ENCODE measurements at regions not wholly inside any gene's neighbourhood (a gene's known extent, or its start where the extent isn't known, plus 50 kb on each side); places are given as distances from the start of the nearest gene placed in this dataset.
A peak's percentile ranks its signal among the peaks of the same experiment; 100 is the strongest.

DNA sequence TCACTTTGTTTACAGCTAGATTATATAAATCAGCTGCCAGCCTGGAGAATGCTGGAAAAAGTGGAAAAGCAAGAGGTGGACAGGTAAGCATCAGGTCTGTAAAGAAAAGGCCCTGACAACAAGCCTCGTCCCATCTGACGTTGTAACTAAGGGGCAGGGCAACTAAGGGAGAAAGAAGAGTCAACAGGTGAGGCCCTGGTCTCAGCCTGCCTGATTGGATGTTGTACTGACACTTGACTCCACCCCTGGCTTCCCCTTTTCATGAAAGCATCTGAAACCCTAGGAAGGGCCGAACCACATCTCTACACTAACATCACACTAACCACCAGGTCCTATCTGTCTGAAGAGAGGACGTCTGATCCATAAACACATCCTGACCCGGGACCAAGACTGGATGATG is 357.6 kb upstream of the CFAP20DC start:
- Mint-ChIP-seq H3K36me3 (ENCODE audit: low read depth) (no peaks in the 10 kb centered on the region), H3K27ac (no peak overlapping the region), H3K4me1 (ENCODE audit: low read depth) (peaks cover 21% of the 10 kb centered on the region), H3K27me3 (ENCODE audit: low read depth) (no peaks in the 10 kb centered on the region), H3K4me3 (no peak overlapping the region), H3K9me3 (no peaks in the 10 kb centered on the region)
- CTCF ChIA-PET: interaction anchor here (0.6 to 0.7 kb wide), 2 partner anchors 17 to 18 kb away, joined by 3 to 4 read pairs; no protein-coding TSS in a partner anchor
- intact Hi-C loops (cut with micrococcal nuclease): no loop called here
- no peak for DNase-seq

DNA sequence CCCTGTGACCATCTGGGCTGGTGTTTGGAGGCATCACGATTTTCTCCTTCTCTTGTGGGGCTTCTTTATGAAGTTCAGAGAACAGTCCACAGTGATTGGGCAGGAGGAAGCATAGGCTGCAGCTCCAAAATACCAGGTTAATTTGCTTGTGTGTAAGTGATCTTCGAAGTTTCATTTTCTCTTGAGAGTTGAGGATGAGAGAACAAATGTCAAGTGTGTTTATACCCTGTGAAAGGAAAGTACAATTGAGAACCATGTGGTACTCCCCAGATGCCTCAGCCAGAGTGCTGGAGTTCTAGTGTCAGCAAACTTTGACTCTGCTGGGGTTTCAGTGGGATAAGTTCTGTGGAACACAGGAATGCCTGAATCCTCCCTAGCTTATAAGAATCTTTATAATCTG is 357.1 kb upstream of the CFAP20DC start:
- CTCF ChIA-PET: interaction anchor here (0.6 kb wide), 1 partner anchor 18 kb away, joined by 3 read pairs; no protein-coding TSS in a partner anchor
- Mint-ChIP-seq H3K4me3 (no peak overlapping the region), H3K36me3 (ENCODE audit: low read depth) (no peaks in the 10 kb centered on the region), H3K9me3 (no peaks in the 10 kb centered on the region), H3K4me1 (ENCODE audit: low read depth) (peaks cover 21% of the 10 kb centered on the region), H3K27ac (no peak overlapping the region), H3K27me3 (ENCODE audit: low read depth) (no peaks in the 10 kb centered on the region)
- intact Hi-C loops (cut with micrococcal nuclease): no loop called here
- peak; percentile 22 for DNase-seq

DNA sequence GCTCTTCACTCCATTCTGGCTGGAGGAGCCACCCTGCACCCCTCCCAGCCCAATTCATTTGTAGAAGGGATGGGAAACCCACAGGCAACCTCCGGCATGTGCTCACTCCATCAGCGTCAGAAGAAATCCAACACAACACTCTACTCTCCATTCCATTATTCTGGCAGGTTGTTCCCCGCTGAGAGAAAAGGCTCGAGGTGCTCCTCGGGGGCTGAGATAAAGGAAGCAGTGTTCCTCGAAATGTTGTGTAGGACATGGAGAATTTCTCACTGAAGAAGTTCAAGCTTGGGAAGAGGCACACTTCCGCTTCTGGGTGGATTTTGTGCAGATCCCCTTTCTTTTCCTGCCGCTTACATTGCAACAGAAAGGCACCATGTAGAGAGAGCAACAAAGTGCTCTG is 355.0 kb upstream of the CFAP20DC start:
- H3K27ac Mint-ChIP-seq: no peak overlapping the region
- CTCF ChIA-PET: interaction anchor here (1.4 to 1.7 kb wide), 2 partner anchors 20 to 143 kb away, joined by 3 to 5 read pairs; no protein-coding TSS in a partner anchor
- H3K4me1 Mint-ChIP-seq (ENCODE audit: low read depth): peaks cover 21% of the 10 kb centered on the region
- intact Hi-C loops (cut with micrococcal nuclease): no loop called here
- no peaks in the 10 kb centered on the region for H3K27me3 Mint-ChIP-seq (ENCODE audit: low read depth)
- H3K36me3 Mint-ChIP-seq (ENCODE audit: low read depth): no peaks in the 10 kb centered on the region
- no peak overlapping the region for H3K4me3 Mint-ChIP-seq
- H3K9me3 Mint-ChIP-seq: no peaks in the 10 kb centered on the region
- no peak for DNase-seq

GRCh38 chr3:59404064-59404463 is 354.2 kb upstream of the CFAP20DC start:
- intact Hi-C loops (cut with micrococcal nuclease): no loop called here
- CTCF ChIA-PET: interaction anchor here (0.7 to 1.7 kb wide), 3 partner anchors 21 to 168 kb away, joined by 3 to 5 read pairs (median 4); no protein-coding TSS in a partner anchor
- H3K4me1 Mint-ChIP-seq (ENCODE audit: low read depth): peaks cover 21% of the 10 kb centered on the region
- H3K4me3 Mint-ChIP-seq: no peak overlapping the region
- H3K27me3 Mint-ChIP-seq (ENCODE audit: low read depth): no peaks in the 10 kb centered on the region
- no peaks in the 10 kb centered on the region for H3K9me3 Mint-ChIP-seq
- no peak for DNase-seq
- H3K27ac Mint-ChIP-seq: no peak overlapping the region
- H3K36me3 Mint-ChIP-seq (ENCODE audit: low read depth): no peaks in the 10 kb centered on the region

DNA sequence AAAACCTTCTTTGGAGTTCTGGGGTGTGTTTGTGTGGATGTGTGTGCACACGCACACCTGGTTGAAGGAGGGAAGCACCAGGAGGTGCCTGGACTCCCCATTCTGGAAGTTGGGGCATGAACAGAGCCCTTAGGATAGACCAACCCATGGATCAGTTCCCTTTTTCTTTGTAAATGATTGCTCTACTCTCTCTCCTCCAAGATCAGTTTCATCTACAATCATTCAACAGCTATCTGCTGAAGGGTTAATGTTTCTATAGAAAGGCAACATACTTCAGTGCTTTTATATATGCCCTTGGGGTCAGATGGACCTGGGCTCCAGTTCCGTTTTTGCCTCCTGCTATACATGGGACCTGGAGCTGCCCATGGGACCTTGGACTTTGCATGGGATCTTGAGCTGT is 352.1 kb upstream of the CFAP20DC start:
- Mint-ChIP-seq H3K36me3 (ENCODE audit: low read depth) (peaks cover 1% of the 10 kb centered on the region), H3K27ac (no peak overlapping the region), H3K27me3 (ENCODE audit: low read depth) (no peaks in the 10 kb centered on the region), H3K4me1 (ENCODE audit: low read depth) (peaks cover 4% of the 10 kb centered on the region), H3K9me3 (peaks cover 3% of the 10 kb centered on the region), H3K4me3 (no peak overlapping the region)
- no peak for DNase-seq
- intact Hi-C loops (cut with micrococcal nuclease): no loop called here
- CTCF ChIA-PET: no interaction called here

DNA sequence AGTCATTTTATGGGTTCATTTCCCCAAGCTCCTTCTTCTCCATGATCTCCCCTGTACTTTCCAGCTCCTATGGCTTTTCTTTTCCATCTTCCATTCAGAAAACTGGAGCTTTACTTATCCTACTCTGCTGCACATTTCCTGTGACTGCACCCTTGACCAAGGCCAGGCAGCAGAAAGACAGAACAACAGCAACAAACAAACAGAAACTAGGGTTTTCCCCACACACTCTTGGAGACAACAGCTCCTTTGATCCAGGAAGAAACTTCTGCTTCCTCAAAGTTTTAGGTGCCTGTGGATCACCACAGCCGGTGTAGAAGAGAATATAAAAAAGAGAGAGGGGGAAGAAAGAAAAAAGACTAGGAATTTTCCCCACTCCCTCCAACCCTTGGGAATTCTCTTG is 342.3 kb upstream of the CFAP20DC start:
- no peaks in the 10 kb centered on the region for H3K36me3 Mint-ChIP-seq (ENCODE audit: low read depth)
- H3K27ac Mint-ChIP-seq: no peak overlapping the region
- peaks cover 29% of the 10 kb centered on the region for H3K4me1 Mint-ChIP-seq (ENCODE audit: low read depth)
- H3K27me3 Mint-ChIP-seq (ENCODE audit: low read depth): no peaks in the 10 kb centered on the region
- intact Hi-C loops (cut with micrococcal nuclease): no loop called here
- H3K9me3 Mint-ChIP-seq: peaks cover 8% of the 10 kb centered on the region
- no peak overlapping the region for H3K4me3 Mint-ChIP-seq
- no peak for DNase-seq
- CTCF ChIA-PET: interaction anchor here (1.2 kb wide), 1 partner anchor 33 kb away, joined by 3 read pairs; no protein-coding TSS in a partner anchor

DNA sequence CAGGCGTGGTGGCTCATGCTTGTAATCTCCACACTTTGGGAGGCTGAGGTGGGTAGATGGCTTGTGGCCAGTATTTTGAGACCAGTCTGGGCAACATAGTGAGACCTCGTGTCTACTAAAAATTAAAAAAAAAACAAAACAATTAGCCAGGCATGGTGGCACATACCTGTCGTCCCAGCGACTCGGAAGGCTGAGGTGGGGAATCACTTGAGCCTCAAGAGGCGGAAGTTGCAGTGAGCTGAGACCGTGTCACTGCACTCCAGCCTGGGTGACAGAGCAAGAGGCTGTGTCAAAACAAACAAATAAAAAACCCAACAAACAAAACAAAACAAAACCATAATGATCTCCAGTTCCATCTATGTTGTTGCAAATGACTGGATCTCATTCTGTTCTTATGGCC is 341.3 kb upstream of the CFAP20DC start:
- Mint-ChIP-seq H3K9me3 (peaks cover 3% of the 10 kb centered on the region), H3K36me3 (ENCODE audit: low read depth) (no peaks in the 10 kb centered on the region), H3K4me1 (ENCODE audit: low read depth) (peaks cover 38% of the 10 kb centered on the region), H3K4me3 (no peak overlapping the region), H3K27me3 (ENCODE audit: low read depth) (no peaks in the 10 kb centered on the region), H3K27ac (no peak overlapping the region)
- no peak for DNase-seq
- CTCF ChIA-PET: interaction anchor here (1.2 kb wide), 1 partner anchor 34 kb away, joined by 3 read pairs; no protein-coding TSS in a partner anchor
- intact Hi-C loops (cut with micrococcal nuclease): no loop called here

DNA sequence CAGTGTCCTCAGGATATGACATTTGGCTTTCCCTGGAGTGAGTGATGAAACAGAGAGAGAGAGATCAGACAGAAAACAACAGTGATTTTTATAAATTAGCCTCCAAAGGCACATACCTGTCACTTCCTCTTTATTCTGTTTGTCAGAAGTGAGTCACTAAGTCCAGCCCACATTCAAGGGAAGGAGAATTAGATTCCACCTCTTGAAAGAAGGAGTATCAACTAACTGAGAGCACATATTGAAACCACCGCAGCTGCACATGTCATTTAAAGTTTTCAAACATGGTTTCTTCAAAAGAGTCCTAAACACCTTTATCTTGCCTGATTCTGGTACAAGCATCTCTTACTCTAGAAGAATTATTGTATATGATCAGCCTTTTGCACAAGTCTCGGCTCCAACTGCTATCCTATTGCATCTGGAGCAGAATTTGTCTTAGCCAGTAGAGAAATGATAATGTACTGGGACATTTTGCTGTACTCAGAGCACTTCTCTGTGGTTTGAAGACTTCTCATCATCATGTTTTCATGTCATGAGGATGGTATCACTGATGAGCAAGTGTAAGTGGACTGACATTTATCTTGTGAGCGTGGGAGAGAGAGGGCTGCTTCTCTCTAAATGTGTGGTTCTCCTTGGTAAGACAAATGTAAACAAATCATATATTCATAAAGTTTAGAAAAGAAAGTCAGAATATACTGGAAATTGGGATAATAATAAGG is 338.9 kb upstream of the CFAP20DC start:
- H3K4me1 Mint-ChIP-seq (ENCODE audit: low read depth): peaks cover 61% of the 10 kb centered on the region
- no peaks in the 10 kb centered on the region for H3K27me3 Mint-ChIP-seq (ENCODE audit: low read depth)
- DNase-seq: peak; percentile 44
- peaks cover 3% of the 10 kb centered on the region for H3K9me3 Mint-ChIP-seq
- intact Hi-C loops (cut with micrococcal nuclease): loop anchor here (1.0 to 10.0 kb wide), 9 partner anchors 76 to 976 kb away; no protein-coding TSS in a partner anchor
- H3K4me3 Mint-ChIP-seq: peak overlapping the region; percentile 59
- H3K36me3 Mint-ChIP-seq (ENCODE audit: low read depth): peaks cover 2% of the 10 kb centered on the region
- CTCF ChIA-PET: interaction anchor here (0.9 to 2.3 kb wide), 4 partner anchors 19 to 37 kb away, joined by 4 to 7 read pairs (median 4); no protein-coding TSS in a partner anchor
- peak overlapping the region; percentile 95 for H3K27ac Mint-ChIP-seq

- no peaks in the 10 kb centered on the region for H3K27me3 Mint-ChIP-seq (ENCODE audit: low read depth)
- CTCF ChIA-PET: interaction anchor here (0.9 to 1.9 kb wide), 4 partner anchors 36 to 182 kb away, joined by 3 to 9 read pairs (median 6); no protein-coding TSS in a partner anchor
- peaks cover 3% of the 10 kb centered on the region for H3K9me3 Mint-ChIP-seq
- peaks cover 70% of the 10 kb centered on the region for H3K4me1 Mint-ChIP-seq (ENCODE audit: low read depth)
- H3K4me3 Mint-ChIP-seq: no peak overlapping the region
- intact Hi-C loops (cut with micrococcal nuclease): loop anchor here (1.0 to 10.0 kb wide), 18 partner anchors 36 to 696 kb away; no protein-coding TSS in a partner anchor
- peak overlapping the region; percentile 63 for H3K27ac Mint-ChIP-seq
- peak; percentile 24 for DNase-seq
- H3K36me3 Mint-ChIP-seq (ENCODE audit: low read depth): peaks cover 2% of the 10 kb centered on the region
Measured at GRCh38 chr3:59386165-59386564, 336.3 kb upstream of the CFAP20DC start.

DNA sequence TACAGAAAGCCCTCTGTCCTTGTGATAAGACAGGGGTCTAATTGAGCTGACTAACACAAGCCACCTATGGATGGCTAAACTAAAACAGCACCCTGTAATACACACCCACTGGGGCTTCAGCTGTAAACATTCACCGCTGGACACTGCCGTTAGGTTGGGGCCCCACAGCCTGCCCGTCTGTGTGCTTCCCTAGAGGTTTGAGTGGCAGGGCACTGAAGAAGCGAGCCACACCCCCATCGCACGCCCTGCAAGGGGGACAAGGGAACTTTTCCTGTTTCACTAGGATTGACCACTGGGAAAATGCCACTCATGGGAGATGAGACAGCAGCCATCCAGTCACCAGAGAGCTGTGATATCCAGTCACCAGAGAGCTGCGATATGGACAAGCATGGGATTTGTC is 335.7 kb upstream of the CFAP20DC start:
- Mint-ChIP-seq H3K36me3 (ENCODE audit: low read depth) (peaks cover 2% of the 10 kb centered on the region), H3K9me3 (peaks cover 3% of the 10 kb centered on the region), H3K4me3 (no peak overlapping the region), H3K27ac (no peak overlapping the region), H3K4me1 (ENCODE audit: low read depth) (peaks cover 70% of the 10 kb centered on the region), H3K27me3 (ENCODE audit: low read depth) (no peaks in the 10 kb centered on the region)
- CTCF ChIA-PET: interaction anchor here (0.9 to 1.9 kb wide), 4 partner anchors 37 to 182 kb away, joined by 3 to 9 read pairs (median 6); no protein-coding TSS in a partner anchor
- DNase-seq: no peak
- intact Hi-C loops (cut with micrococcal nuclease): loop anchor here (5.0 to 10.0 kb wide), 7 partner anchors 73 to 697 kb away; no protein-coding TSS in a partner anchor

- no peak for DNase-seq
- intact Hi-C loops (cut with micrococcal nuclease): loop anchor here (10.0 kb wide), 1 partner anchor 506 kb away; no protein-coding TSS in a partner anchor
- H3K36me3 Mint-ChIP-seq (ENCODE audit: low read depth): peaks cover 2% of the 10 kb centered on the region
- H3K4me1 Mint-ChIP-seq (ENCODE audit: low read depth): peaks cover 33% of the 10 kb centered on the region
- H3K9me3 Mint-ChIP-seq: peaks cover 3% of the 10 kb centered on the region
- CTCF ChIA-PET: no interaction called here
- H3K27me3 Mint-ChIP-seq (ENCODE audit: low read depth): no peaks in the 10 kb centered on the region
- H3K4me3 Mint-ChIP-seq: no peak overlapping the region
- H3K27ac Mint-ChIP-seq: no peak overlapping the region
Measured at GRCh38 chr3:59381282-59381681, 331.5 kb upstream of the CFAP20DC start.

DNA sequence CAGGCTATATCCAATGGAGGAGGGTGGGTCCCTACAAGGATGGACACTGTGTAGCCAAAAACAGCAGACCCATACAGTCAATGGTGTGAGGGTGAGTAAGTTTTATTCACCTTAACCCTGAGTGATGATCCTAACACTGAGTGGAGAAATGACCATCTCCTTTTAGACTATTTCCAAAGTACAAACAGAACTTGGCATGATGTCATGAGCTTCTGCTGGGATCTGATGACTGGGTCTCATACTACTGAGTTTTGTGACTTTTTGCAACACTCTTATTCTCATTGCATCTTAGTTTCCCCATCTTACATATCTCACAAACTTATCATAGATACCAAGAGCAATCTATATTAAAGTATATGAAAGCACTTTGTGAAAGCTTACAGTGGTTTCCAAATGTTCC is 330.3 kb upstream of the CFAP20DC start:
- Mint-ChIP-seq H3K27me3 (ENCODE audit: low read depth) (no peaks in the 10 kb centered on the region), H3K36me3 (ENCODE audit: low read depth) (peaks cover 2% of the 10 kb centered on the region), H3K27ac (no peak overlapping the region), H3K9me3 (no peaks in the 10 kb centered on the region), H3K4me3 (no peak overlapping the region), H3K4me1 (ENCODE audit: low read depth) (peaks cover 23% of the 10 kb centered on the region)
- intact Hi-C loops (cut with micrococcal nuclease): loop anchor here (10.0 kb wide), 1 partner anchor 505 kb away; no protein-coding TSS in a partner anchor
- CTCF ChIA-PET: no interaction called here
- no peak for DNase-seq

Data from activated naive CD4-positive, alpha-beta T cell treated with anti-CD3 and anti-CD28 coated beads for 36 hours (primary cell).